SK-N-SH treated with all-trans-retinoic acid at 6 μM for 48 hours (cell line): ENCODE measurements at regions not wholly inside any gene's neighbourhood (a gene's known extent, or its start where the extent isn't known, plus 50 kb on each side); places are given as distances from the start of the nearest gene placed in this dataset.

Source experiments
- ATAC-seq: fragments of 200-7000 bp; cut with Tn5 transposase; 3 replicates; pipeline ENCODE4 v1.9.1; 2020; ENCODE audit warnings: mild to moderate bottlenecking, moderate library complexity
- ARNTL ChIP-seq: fragments of 450-650 bp; formaldehyde crosslinking; IDR thresholded peaks from 2 replicates; pipeline ENCODE4 v1.5.0; 2020; ENCODE audit warnings: low read depth, mild to moderate bottlenecking, moderate library complexity, borderline replicate concordance
- BACH2 ChIP-seq: fragments of 250-450 bp; sonication (Bioruptor Pico); IDR thresholded peaks from 2 replicates; pipeline ENCODE4 v1.9.0; 2021; ENCODE audit warnings: mild to moderate bottlenecking, borderline replicate concordance
- CSDC2 ChIP-seq: fragments of 250-450 bp; sonication (Bioruptor Pico); IDR thresholded peaks from 2 replicates; pipeline ENCODE4 v1.5.0; 2020; ENCODE audit warnings: mild to moderate bottlenecking, moderate library complexity
- CSRNP3 ChIP-seq: fragments of 250-450 bp; sonication (Bioruptor Pico); IDR thresholded peaks from 2 replicates; pipeline ENCODE4 v1.5.1; 2021; ENCODE audit warnings: mild to moderate bottlenecking, moderate library complexity
- ESRRG ChIP-seq: fragments of 250-450 bp; sonication (Bioruptor Pico); IDR thresholded peaks from 2 replicates; pipeline ENCODE4 v1.6.1; 2021; ENCODE audit warnings: mild to moderate bottlenecking
- GLIS3 ChIP-seq: fragments of 250-450 bp; sonication (Bioruptor Pico); IDR thresholded peaks from 2 replicates; pipeline ENCODE4 v1.5.0; 2020; ENCODE audit warnings: mild to moderate bottlenecking, moderate library complexity
- ISL1 ChIP-seq: fragments of 250-450 bp; sonication (Bioruptor Pico); IDR thresholded peaks from 2 replicates; pipeline ENCODE4 v2.1.2; 2022; ENCODE audit warnings: mild to moderate bottlenecking, moderate library complexity
- OSR1 ChIP-seq: fragments of 250-450 bp; sonication (Bioruptor Pico); IDR thresholded peaks from 2 replicates; pipeline ENCODE4 v1.8.0; 2022; ENCODE audit warnings: moderate library complexity, mild to moderate bottlenecking, inconsistent platforms
- RARB ChIP-seq: fragments of 250-450 bp; sonication (Bioruptor Pico); IDR thresholded peaks from 2 replicates; pipeline ENCODE4 v1.8.0; 2021; ENCODE audit warnings: mild to moderate bottlenecking, moderate library complexity
- TCF4 ChIP-seq: fragments of 250-450 bp; sonication (Bioruptor Pico); IDR thresholded peaks from 2 replicates; pipeline ENCODE4 v1.8.0; 2021; ENCODE audit warnings: mild to moderate bottlenecking, moderate library complexity, borderline replicate concordance
- TOX ChIP-seq: fragments of 250-450 bp; sonication (Bioruptor Pico); IDR thresholded peaks from 2 replicates; pipeline ENCODE4 v1.8.0; 2021; ENCODE audit warnings: mild to moderate bottlenecking, moderate library complexity, borderline replicate concordance
- TSHZ2 ChIP-seq: fragments of 250-450 bp; sonication (Bioruptor Pico); IDR thresholded peaks from 2 replicates; pipeline ENCODE4 v1.5.0; 2020; ENCODE audit warnings: mild to moderate bottlenecking, moderate library complexity
- ZC3H10 ChIP-seq: fragments of 250-450 bp; sonication (Bioruptor Pico); IDR thresholded peaks from 2 replicates; pipeline ENCODE4 v1.5.1; 2021; ENCODE audit warnings: mild to moderate bottlenecking, moderate library complexity
- ZFP3 ChIP-seq: fragments of 250-450 bp; sonication (Bioruptor Pico); IDR thresholded peaks from 2 replicates; pipeline ENCODE4 v1.5.0; 2020; ENCODE audit warnings: mild to moderate bottlenecking, moderate library complexity
- ZFP30 ChIP-seq: fragments of 450-650 bp; formaldehyde crosslinking; IDR thresholded peaks from 2 replicates; pipeline ENCODE4 v1.5.0; 2022; ENCODE audit warnings: mild to moderate bottlenecking, moderate library complexity
- ZNF565 ChIP-seq: fragments of 450-650 bp; formaldehyde crosslinking; conservative IDR thresholded peaks from 2 replicates; pipeline ENCODE4 v1.5.0; 2020; ENCODE audit warnings: low read depth, mild to moderate bottlenecking, moderate library complexity
- ZNF70 ChIP-seq: fragments of 450-650 bp; formaldehyde crosslinking; IDR thresholded peaks from 2 replicates; pipeline ENCODE4 v1.5.0; 2020; ENCODE audit warnings: mild to moderate bottlenecking, moderate library complexity
- TF ChIP-seq, protein P1 (sequence below): fragments of 250-450 bp; sonication (Bioruptor Pico); IDR thresholded peaks from 2 replicates; pipeline ENCODE4 v1.8.0; 2020; ENCODE audit warnings: mild to moderate bottlenecking, moderate library complexity, borderline replicate concordance
- TF ChIP-seq, protein P2 (sequence below): fragments of 250-450 bp; sonication (Bioruptor Pico); IDR thresholded peaks from 2 replicates; pipeline ENCODE4 v1.8.0; 2021; ENCODE audit warnings: low read depth, mild to moderate bottlenecking, moderate library complexity, borderline replicate concordance

DNA sequence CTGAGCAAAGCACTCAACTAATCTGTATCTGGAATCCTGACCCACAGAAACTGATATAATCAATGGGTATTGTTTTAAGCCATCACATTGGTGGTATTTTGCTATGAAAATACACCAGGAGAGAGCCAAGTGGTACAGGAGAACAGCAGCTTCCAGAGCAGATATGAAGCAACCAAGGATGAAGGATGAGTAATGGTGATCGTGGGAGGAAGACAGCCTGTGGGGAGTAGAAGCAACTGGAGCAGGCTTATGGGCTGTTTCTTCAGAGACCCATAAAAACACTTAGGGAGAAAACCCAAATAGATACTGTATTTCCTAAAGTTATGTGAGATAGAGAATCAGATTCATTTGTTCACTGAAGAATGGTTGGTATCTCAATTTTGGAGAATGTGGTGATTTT is 330.8 kb downstream of the NUP35 start (continued):
- TF ChIP-seq, protein P1, sequence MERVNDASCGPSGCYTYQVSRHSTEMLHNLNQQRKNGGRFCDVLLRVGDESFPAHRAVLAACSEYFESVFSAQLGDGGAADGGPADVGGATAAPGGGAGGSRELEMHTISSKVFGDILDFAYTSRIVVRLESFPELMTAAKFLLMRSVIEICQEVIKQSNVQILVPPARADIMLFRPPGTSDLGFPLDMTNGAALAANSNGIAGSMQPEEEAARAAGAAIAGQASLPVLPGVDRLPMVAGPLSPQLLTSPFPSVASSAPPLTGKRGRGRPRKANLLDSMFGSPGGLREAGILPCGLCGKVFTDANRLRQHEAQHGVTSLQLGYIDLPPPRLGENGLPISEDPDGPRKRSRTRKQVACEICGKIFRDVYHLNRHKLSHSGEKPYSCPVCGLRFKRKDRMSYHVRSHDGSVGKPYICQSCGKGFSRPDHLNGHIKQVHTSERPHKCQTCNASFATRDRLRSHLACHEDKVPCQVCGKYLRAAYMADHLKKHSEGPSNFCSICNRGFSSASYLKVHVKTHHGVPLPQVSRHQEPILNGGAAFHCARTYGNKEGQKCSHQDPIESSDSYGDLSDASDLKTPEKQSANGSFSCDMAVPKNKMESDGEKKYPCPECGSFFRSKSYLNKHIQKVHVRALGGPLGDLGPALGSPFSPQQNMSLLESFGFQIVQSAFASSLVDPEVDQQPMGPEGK = no peak
- TF ChIP-seq CSDC2 (CRISPR knock-in tag) = no peak
- TF ChIP-seq ESRRG (CRISPR knock-in tag) = no peak
- no peak for TF ChIP-seq ZNF70 (CRISPR knock-in tag)
- no peak for TF ChIP-seq OSR1

- TF ChIP-seq GLIS3 (no peak), ZNF565 (CRISPR knock-in tag) (no peak), ZC3H10 (CRISPR knock-in tag) (no peak), TSHZ2 (CRISPR knock-in tag) (no peak), BACH2 (CRISPR knock-in tag) (no peak)
- no peak for ATAC-seq
Observed at GRCh38 chr2:183456177-183456576, 331.9 kb downstream of the NUP35 start.

DNA sequence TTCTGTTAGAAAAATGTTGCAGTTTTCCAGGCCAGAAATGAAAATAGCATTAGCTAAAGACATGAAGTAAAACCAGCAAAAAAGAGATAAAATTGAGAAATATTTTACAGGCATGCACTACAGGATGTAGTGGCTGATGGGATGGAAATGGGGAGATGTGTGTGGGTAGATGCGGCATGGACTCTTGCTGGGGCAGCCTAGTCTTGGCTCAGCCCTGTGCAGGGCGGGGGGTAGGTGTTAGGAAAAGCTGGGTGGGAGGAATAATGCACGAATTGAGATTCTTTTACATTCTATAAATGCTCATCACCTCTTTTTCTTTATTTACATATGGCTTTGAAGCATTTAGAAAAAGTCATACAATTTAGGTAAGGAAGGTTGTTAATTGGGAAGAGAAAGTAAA is 334.2 kb downstream of the NUP35 start:
- ATAC-seq = no peak
- TF ChIP-seq CSDC2 (CRISPR knock-in tag) (no peak), ZFP30 (CRISPR knock-in tag) (no peak), ISL1 (no peak), ARNTL (no peak), CSRNP3 (no peak), ESRRG (CRISPR knock-in tag) (no peak), GLIS3 (no peak), ZFP3 (CRISPR knock-in tag) (no peak), RARB (CRISPR knock-in tag) (no peak), TOX (CRISPR knock-in tag) (no peak), ZNF70 (CRISPR knock-in tag) (no peak), TCF4 (CRISPR knock-in tag) (no peak), TSHZ2 (CRISPR knock-in tag) (no peak)
- TF ChIP-seq, protein P1 = no peak
- TF ChIP-seq, protein P2, sequence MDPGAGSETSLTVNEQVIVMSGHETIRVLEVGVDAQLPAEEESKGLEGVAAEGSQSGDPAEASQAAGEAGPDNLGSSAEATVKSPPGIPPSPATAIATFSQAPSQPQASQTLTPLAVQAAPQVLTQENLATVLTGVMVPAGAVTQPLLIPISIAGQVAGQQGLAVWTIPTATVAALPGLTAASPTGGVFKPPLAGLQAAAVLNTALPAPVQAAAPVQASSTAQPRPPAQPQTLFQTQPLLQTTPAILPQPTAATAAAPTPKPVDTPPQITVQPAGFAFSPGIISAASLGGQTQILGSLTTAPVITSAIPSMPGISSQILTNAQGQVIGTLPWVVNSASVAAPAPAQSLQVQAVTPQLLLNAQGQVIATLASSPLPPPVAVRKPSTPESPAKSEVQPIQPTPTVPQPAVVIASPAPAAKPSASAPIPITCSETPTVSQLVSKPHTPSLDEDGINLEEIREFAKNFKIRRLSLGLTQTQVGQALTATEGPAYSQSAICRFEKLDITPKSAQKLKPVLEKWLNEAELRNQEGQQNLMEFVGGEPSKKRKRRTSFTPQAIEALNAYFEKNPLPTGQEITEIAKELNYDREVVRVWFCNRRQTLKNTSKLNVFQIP = no peak
